Adrenal gland (tissue), 5 donors: ENCODE measurements at regions not wholly inside any gene's neighbourhood (a gene's known extent, or its start where the extent isn't known, plus 50 kb on each side); places are given as distances from the start of the nearest gene placed in this dataset.

Source experiments
- CTCF ChIP-seq, 6 experiments: fragments of 450-650 bp in 4 of 6; fragments of 200-600 bp in 2 of 6; sonication (generic) in 1 of 6; IDR thresholded peaks; 1 replicate in 5 of 6; 2 replicates in 1 of 6; pipeline versions ENCODE4 v1.5.1 to v1.8.0; 2016 to 2021; ENCODE audit warnings: antibody characterized with exemption in 6 of 6, mild to moderate bottlenecking in 2 of 6, moderate library complexity in 1 of 6
- POLR2A ChIP-seq, 2 donors: fragments of 450-650 bp; IDR thresholded peaks; one replicate each; pipeline ENCODE4 v1.6.1; 2017; ENCODE audit warnings: antibody characterized with exemption in 2 of 2, mild to moderate bottlenecking in 2 of 2, moderate library complexity in 1 of 2
- donor health status: DM: no; HTN: no; CAD: no.

- TF ChIP-seq CTCF (IDR thresholded peaks at IDR 0.05) (no peak), POLR2A (IDR thresholded peaks at IDR 0.05) (no peak)
These were observed 89.6 kb downstream of the CAVIN4 start for GRCh38 chr9:100667448-100667847.
